Mesenchymal stem cell (in vitro differentiated cells and primary cell): ENCODE measurements at regions not wholly inside any gene's neighbourhood (a gene's known extent, or its start where the extent isn't known, plus 50 kb on each side); places are given as distances from the start of the nearest gene placed in this dataset.

Experiments used
- DNase-seq: peaks from one replicate; pipeline ENCODE4 v3.0.0-alpha.2; 2013
- H2AFZ ChIP-seq: one replicate; pipeline ENCODE4 v1.6.1; 2013; ENCODE audit warnings: low read depth, mild to moderate bottlenecking, control low read depth, inconsistent platforms, low read length, moderate library complexity
- H2AK5ac ChIP-seq: 2 replicates; pipeline ENCODE4 v1.6.1; 2013; ENCODE audit warnings: low read length, moderate library complexity, mild to moderate bottlenecking, inconsistent platforms; ENCODE audit not compliant: severe bottlenecking
- H2BK120ac ChIP-seq: one replicate; pipeline ENCODE4 v1.6.1; 2013; ENCODE audit warnings: low read depth, mild to moderate bottlenecking, inconsistent platforms, low read length, moderate library complexity
- H2BK12ac ChIP-seq, 2 experiments: one replicate each; pipeline ENCODE4 v1.6.1; 2013; ENCODE audit warnings: inconsistent platforms in 2 of 2, low read length in 2 of 2, mild to moderate bottlenecking in 2 of 2, moderate library complexity in 2 of 2, control low read depth in 1 of 2
- H2BK15ac ChIP-seq: one replicate; pipeline ENCODE4 v1.6.1; 2013; ENCODE audit warnings: mild to moderate bottlenecking, low read depth, inconsistent platforms; ENCODE audit not compliant: poor library complexity, severe bottlenecking
- H2BK5ac ChIP-seq: 2 replicates; pipeline ENCODE4 v1.6.1; 2013; ENCODE audit warnings: low read depth, mild to moderate bottlenecking, low read length, control low read depth, inconsistent platforms; ENCODE audit not compliant: poor library complexity, severe bottlenecking
- H3K14ac ChIP-seq, 2 experiments: one replicate each; pipeline ENCODE4 v1.6.1; 2013; ENCODE audit warnings: inconsistent platforms in 2 of 2, low read length in 2 of 2, control low read depth in 1 of 2, mild to moderate bottlenecking in 1 of 2, moderate library complexity in 1 of 2
- H3K18ac ChIP-seq, 2 experiments: one replicate each; pipeline ENCODE4 v1.6.1; 2013; ENCODE audit warnings: inconsistent platforms in 2 of 2, low read length in 2 of 2, control low read depth in 1 of 2, low read depth in 1 of 2, mild to moderate bottlenecking in 1 of 2
- H3K23ac ChIP-seq, 2 experiments: one replicate each; pipeline ENCODE4 v1.6.1; 2013; ENCODE audit warnings: inconsistent platforms in 2 of 2, low read length in 2 of 2, mild to moderate bottlenecking in 2 of 2, moderate library complexity in 2 of 2, control low read depth in 1 of 2
- H3K27ac ChIP-seq: 2 replicates; pipeline ENCODE4 v1.5.1; 2013; ENCODE audit warnings: mild to moderate bottlenecking, moderate library complexity, low read length, control low read depth, inconsistent platforms; ENCODE audit not compliant: poor library complexity, severe bottlenecking
- H3K27me3 ChIP-seq, 2 experiments: 2 replicates each; pipeline versions ENCODE4 v1.6.1 to v1.7.0; 2013; ENCODE audit warnings: low read length in 2 of 2, mild to moderate bottlenecking in 2 of 2, moderate library complexity in 2 of 2, control low read depth in 1 of 2, inconsistent platforms in 1 of 2; ENCODE audit not compliant: control insufficient read depth in 1 of 2, insufficient read depth in 1 of 2
- H3K36me3 ChIP-seq, 2 experiments: 2 replicates each; pipeline versions ENCODE4 v1.6.1 to v1.7.0; 2013; ENCODE audit warnings: low read length in 2 of 2, control low read depth in 1 of 2, inconsistent platforms in 1 of 2, low read depth in 1 of 2, mild to moderate bottlenecking in 1 of 2; ENCODE audit not compliant: insufficient read depth in 2 of 2, control insufficient read depth in 1 of 2
- H3K4ac ChIP-seq, 2 experiments: one replicate each; pipeline ENCODE4 v1.6.1; 2013; ENCODE audit warnings: inconsistent platforms in 2 of 2, low read length in 2 of 2, mild to moderate bottlenecking in 2 of 2, moderate library complexity in 2 of 2, control low read depth in 1 of 2, low read depth in 1 of 2
- H3K4me1 ChIP-seq: 2 replicates; pipeline ENCODE4 v1.6.1; 2013; ENCODE audit warnings: low read depth, low read length, control low read depth; ENCODE audit not compliant: control insufficient read depth, insufficient read depth
- H3K4me2 ChIP-seq: 2 replicates; pipeline ENCODE4 v1.6.1; 2013; ENCODE audit warnings: low read length, mild to moderate bottlenecking, inconsistent platforms; ENCODE audit not compliant: poor library complexity, severe bottlenecking
- H3K4me3 ChIP-seq, 2 experiments: 2 replicates each; pipeline versions ENCODE4 v1.5.1 to v1.7.0; 2013; ENCODE audit warnings: low read length in 2 of 2, mild to moderate bottlenecking in 2 of 2, control low read depth in 1 of 2, low read depth in 1 of 2; ENCODE audit not compliant: insufficient read depth in 1 of 2
- H3K79me1 ChIP-seq: replicated peaks from 2 replicates; pipeline ENCODE4 v1.6.1; 2013; ENCODE audit warnings: mild to moderate bottlenecking, control low read depth, low read length, inconsistent platforms; ENCODE audit not compliant: poor library complexity, severe bottlenecking
- H3K9ac ChIP-seq: 2 replicates; pipeline ENCODE4 v1.7.0; 2013; ENCODE audit warnings: mild to moderate bottlenecking, low read length, moderate library complexity
- H3K9me3 ChIP-seq: 2 replicates; pipeline ENCODE4 v1.7.0; 2013; ENCODE audit warnings: mild to moderate bottlenecking, low read length; ENCODE audit not compliant: control insufficient read depth
- H4K8ac ChIP-seq: one replicate; pipeline ENCODE4 v1.6.1; 2013; ENCODE audit warnings: inconsistent platforms, mild to moderate bottlenecking, low read length, moderate library complexity
- H4K91ac ChIP-seq: one replicate; pipeline ENCODE4 v1.6.1; 2013; ENCODE audit warnings: mild to moderate bottlenecking, low read length, inconsistent platforms
- WGBS: methylation state at CpG from one replicate; pipeline ENCODE4 v1.1.7; 2013; ENCODE audit warnings: mixed read lengths; 5-methylcytosine and 5-hydroxymethylcytosine counted together

DNA sequence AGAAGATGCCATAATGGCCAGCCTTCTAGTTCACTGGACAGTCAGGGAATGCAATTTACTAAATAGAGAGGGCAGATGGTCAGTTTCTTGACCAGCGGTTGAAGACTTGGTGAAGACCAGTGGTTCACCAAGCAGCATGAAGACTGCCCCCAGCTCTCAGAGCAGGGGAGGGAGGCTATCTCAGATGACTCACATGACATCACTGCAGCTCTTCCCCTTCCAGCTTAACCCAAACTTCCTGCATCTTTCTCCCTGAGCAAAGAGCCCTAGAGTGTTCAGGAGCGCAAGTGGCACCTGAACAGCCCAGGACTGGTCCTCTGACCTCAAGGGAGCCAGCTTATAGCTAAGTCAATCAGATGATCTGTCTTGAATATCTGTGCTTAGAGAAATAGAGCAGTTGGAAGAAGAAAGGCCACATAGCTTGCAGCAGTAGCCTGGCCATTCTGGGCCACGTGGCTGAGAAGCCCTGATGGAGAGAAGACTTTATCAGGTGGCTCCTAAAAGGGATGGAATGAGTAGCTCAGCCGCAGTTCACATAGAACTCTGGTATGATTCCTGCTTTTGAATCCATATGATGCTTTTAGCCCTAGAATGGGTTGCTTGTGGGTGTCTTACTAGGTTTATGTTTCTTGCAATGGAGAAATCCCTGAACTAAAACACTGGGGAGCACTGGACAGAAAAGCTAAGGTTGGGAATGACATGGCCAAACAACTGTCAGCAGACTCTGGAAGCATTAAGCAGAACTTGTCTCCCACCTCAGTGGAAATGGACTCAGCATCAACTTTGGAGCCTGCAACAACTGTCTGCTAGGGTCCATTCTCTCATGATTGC is 392.1 kb upstream of the CCL2 start:
- DNase-seq: no peak
- H3K4me1 ChIP-seq: no peaks in the 10 kb centered on the region
- no peak overlapping the region for H2AK5ac ChIP-seq
- H3K79me1 ChIP-seq: no peaks in the 10 kb centered on the region
- H3K9ac ChIP-seq: no peak overlapping the region
- H3K4ac ChIP-seq: no peak overlapping the region
- no peak overlapping the region for H2BK12ac ChIP-seq
- no peak overlapping the region for H2AFZ ChIP-seq
- H2BK15ac ChIP-seq: no peak overlapping the region
- no peaks in the 10 kb centered on the region for H3K9me3 ChIP-seq
- no peak overlapping the region for H3K27ac ChIP-seq
- H2BK120ac ChIP-seq: no peak overlapping the region
- H4K8ac ChIP-seq: no peak overlapping the region
- H3K4me3 ChIP-seq: no peak overlapping the region
- H3K23ac ChIP-seq: no peak overlapping the region
- no peak overlapping the region for H3K4me2 ChIP-seq
- no peak overlapping the region for H4K91ac ChIP-seq
- H3K27me3 ChIP-seq: peaks cover 0 to 5% of the 10 kb centered on the region in 2 experiments
- WGBS: 54% methylated on average over 4 of the region's 4 CpGs
- no peak overlapping the region for H2BK5ac ChIP-seq
- no peaks in the 10 kb centered on the region for H3K36me3 ChIP-seq
- H3K14ac ChIP-seq: no peak overlapping the region
- H3K18ac ChIP-seq: no peak overlapping the region

DNA sequence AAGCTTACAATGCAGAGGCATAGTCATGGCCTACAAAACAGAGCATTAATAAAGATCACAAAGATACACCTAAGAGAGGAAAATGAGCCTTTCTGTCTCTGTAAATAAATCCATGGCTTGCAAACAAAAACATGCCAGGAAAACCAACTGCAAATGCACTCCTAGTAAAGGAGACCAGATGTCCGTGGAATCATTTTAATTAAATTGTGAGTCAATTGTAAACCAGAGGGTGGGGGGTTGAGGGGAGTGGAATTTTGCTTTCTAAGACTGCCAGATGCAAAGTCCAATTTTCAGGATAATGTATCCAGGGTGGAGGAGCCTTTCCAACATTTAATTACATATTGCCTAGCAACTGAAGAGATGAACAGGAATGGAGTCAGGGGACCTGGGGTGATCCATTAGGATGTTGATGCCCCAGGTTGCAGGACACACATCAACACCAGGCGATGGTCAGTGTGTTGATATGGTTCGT is 390.3 kb upstream of the CCL2 start:
- H3K4ac ChIP-seq: no peak overlapping the region
- no peak overlapping the region for H2AFZ ChIP-seq
- no peak overlapping the region for H3K4me2 ChIP-seq
- no peaks in the 10 kb centered on the region for H3K36me3 ChIP-seq
- H2BK120ac ChIP-seq: no peak overlapping the region
- no peak overlapping the region for H4K8ac ChIP-seq
- peaks cover 0 to 5% of the 10 kb centered on the region in 2 experiments for H3K27me3 ChIP-seq
- no peak overlapping the region for H3K4me3 ChIP-seq
- no peak overlapping the region for H3K9ac ChIP-seq
- H2BK15ac ChIP-seq: no peak overlapping the region
- H3K9me3 ChIP-seq: no peaks in the 10 kb centered on the region
- no peak overlapping the region for H3K27ac ChIP-seq
- H3K18ac ChIP-seq: no peak overlapping the region
- no peak overlapping the region for H3K23ac ChIP-seq
- no peak overlapping the region for H2BK12ac ChIP-seq
- no peaks in the 10 kb centered on the region for H3K4me1 ChIP-seq
- H4K91ac ChIP-seq: no peak overlapping the region
- H3K79me1 ChIP-seq: no peaks in the 10 kb centered on the region
- 63% methylated on average over 3 of the region's 3 CpGs for WGBS
- H3K14ac ChIP-seq: no peak overlapping the region
- no peak for DNase-seq
- H2BK5ac ChIP-seq: no peak overlapping the region
- no peak overlapping the region for H2AK5ac ChIP-seq

DNA sequence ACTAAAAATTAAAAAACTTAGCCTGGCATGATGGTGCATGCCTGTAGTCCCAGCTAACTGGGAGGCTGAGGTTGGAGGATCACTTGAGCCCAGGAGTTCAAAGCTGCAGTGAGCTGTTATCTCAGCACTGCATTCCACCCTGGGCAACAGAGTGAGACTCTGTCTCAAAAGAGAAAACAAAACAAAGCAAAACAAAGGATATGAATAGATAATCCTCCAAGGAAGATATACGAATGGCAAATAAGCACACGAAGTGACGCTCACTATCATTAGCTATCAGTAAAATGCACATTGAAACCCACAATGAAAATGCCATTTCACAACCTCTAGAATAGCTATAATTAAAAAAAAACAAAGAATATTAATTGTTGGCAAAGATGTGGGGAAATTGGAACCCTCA is 386.2 kb upstream of the CCL2 start:
- Histone ChIP-seq H3K36me3 (no peaks in the 10 kb centered on the region), H2BK120ac (no peak overlapping the region), H3K4me2 (no peak overlapping the region), H3K9ac (no peak overlapping the region), H4K8ac (no peak overlapping the region), H3K18ac (no peak overlapping the region), H3K4me3 (no peak overlapping the region), H2AFZ (no peak overlapping the region), H3K4ac (no peak overlapping the region), H4K91ac (no peak overlapping the region), H3K4me1 (no peaks in the 10 kb centered on the region), H2BK5ac (no peak overlapping the region), H2BK12ac (no peak overlapping the region), H3K79me1 (no peaks in the 10 kb centered on the region), H3K14ac (no peak overlapping the region), H3K27me3 (no peaks in the 10 kb centered on the region), H2BK15ac (no peak overlapping the region), H2AK5ac (no peak overlapping the region), H3K27ac (no peak overlapping the region), H3K23ac (no peak overlapping the region), H3K9me3 (no peaks in the 10 kb centered on the region)
- WGBS: 97% methylated on average over 3 of the region's 3 CpGs
- no peak for DNase-seq

DNA sequence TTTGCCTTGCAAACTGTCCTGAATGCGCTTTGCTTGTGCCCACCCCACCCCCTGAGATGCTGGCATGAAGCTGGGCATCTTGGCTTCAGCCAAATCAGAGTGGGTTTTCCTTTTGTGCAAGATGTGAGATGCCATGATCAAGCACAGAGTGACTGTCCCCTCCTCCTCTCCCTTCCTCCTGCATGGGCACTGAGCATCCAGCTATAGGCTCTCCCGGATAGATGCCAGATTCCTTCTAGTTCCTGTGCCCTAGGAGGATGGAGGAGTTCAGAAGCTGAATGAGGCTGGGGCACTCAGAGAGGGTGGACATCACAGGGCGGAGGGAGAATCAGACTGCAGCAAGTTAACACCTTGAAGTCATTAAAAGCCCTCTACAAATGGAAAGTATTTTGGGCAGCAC is 384.1 kb upstream of the CCL2 start:
- no peak overlapping the region for H3K27ac ChIP-seq
- no peak overlapping the region for H3K9ac ChIP-seq
- H2BK120ac ChIP-seq: no peak overlapping the region
- no peaks in the 10 kb centered on the region for H3K9me3 ChIP-seq
- no peak overlapping the region for H3K14ac ChIP-seq
- no peaks in the 10 kb centered on the region for H3K27me3 ChIP-seq
- no peak overlapping the region for H3K23ac ChIP-seq
- H2BK5ac ChIP-seq: no peak overlapping the region
- 70% methylated on average over 3 of the region's 3 CpGs for WGBS
- no peaks in the 10 kb centered on the region for H3K4me1 ChIP-seq
- no peak overlapping the region for H2AK5ac ChIP-seq
- no peak overlapping the region for H3K4ac ChIP-seq
- H3K79me1 ChIP-seq: no peaks in the 10 kb centered on the region
- no peak overlapping the region for H2BK12ac ChIP-seq
- no peak overlapping the region for H2BK15ac ChIP-seq
- no peak overlapping the region for H2AFZ ChIP-seq
- no peak overlapping the region for H3K4me2 ChIP-seq
- H3K4me3 ChIP-seq: no peak overlapping the region
- H3K36me3 ChIP-seq: no peaks in the 10 kb centered on the region
- no peak for DNase-seq
- no peak overlapping the region for H4K91ac ChIP-seq
- no peak overlapping the region for H4K8ac ChIP-seq
- no peak overlapping the region for H3K18ac ChIP-seq
